ENCODE measurements at regions not wholly inside any gene's neighbourhood (a gene's known extent, or its start where the extent isn't known, plus 50 kb on each side); places are given as distances from the start of the nearest gene placed in this dataset.
A peak's percentile ranks its signal among the peaks of the same experiment; 100 is the strongest.

- DNase-seq: no peak
Observed at GRCh38 chr2:238690511-238690910, 157.4 kb upstream of the TWIST2 start.

GRCh38 chr2:238691596-238692491, 156.0 kb upstream of the TWIST2 start:
- DNase-seq: no peak

- DNase-seq: no peak
Observed at GRCh38 chr2:238692562-238692961, 155.3 kb upstream of the TWIST2 start.

GRCh38 chr2:238693337-238694093, 154.4 kb upstream of the TWIST2 start:
- no peak for DNase-seq

GRCh38 chr2:238694136-238694755, 153.6 kb upstream of the TWIST2 start:
- no peak for DNase-seq

GRCh38 chr2:238694922-238695321, 153.0 kb upstream of the TWIST2 start:
- DNase-seq: no peak

- DNase-seq: peak; percentile 3
Observed at GRCh38 chr2:238695538-238695937, 152.3 kb upstream of the TWIST2 start.

GRCh38 chr2:238696331-238696730, 151.6 kb upstream of the TWIST2 start:
- DNase-seq: no peak

GRCh38 chr2:238696786-238697185, 151.1 kb upstream of the TWIST2 start:
- DNase-seq: no peak

GRCh38 chr2:238697193-238698071, 150.5 kb upstream of the TWIST2 start:
- no peak for DNase-seq

GRCh38 chr2:238698072-238698352, 149.9 kb upstream of the TWIST2 start:
- DNase-seq: no peak

GRCh38 chr2:238698451-238699306, 149.2 kb upstream of the TWIST2 start:
- no peak for DNase-seq

- DNase-seq: no peak
Observed at GRCh38 chr2:238699307-238700116, 148.4 kb upstream of the TWIST2 start.

GRCh38 chr2:238700117-238700457, 147.8 kb upstream of the TWIST2 start:
- DNase-seq: no peak

- DNase-seq: no peak
Observed at GRCh38 chr2:238700506-238701340, 147.2 kb upstream of the TWIST2 start.

- DNase-seq: no peak
Observed at GRCh38 chr2:238701341-238702206, 146.3 kb upstream of the TWIST2 start.

GRCh38 chr2:238702276-238703052, 145.4 kb upstream of the TWIST2 start:
- no peak for DNase-seq

- DNase-seq: no peak
Observed at GRCh38 chr2:238703053-238703415, 144.9 kb upstream of the TWIST2 start.

All from DMS79 treated with DMSO at 0.1 percent for 48 hours (cell line).